ENCODE measurements at regions not wholly inside any gene's neighbourhood (a gene's known extent, or its start where the extent isn't known, plus 50 kb on each side); places are given as distances from the start of the nearest gene placed in this dataset.

DNA sequence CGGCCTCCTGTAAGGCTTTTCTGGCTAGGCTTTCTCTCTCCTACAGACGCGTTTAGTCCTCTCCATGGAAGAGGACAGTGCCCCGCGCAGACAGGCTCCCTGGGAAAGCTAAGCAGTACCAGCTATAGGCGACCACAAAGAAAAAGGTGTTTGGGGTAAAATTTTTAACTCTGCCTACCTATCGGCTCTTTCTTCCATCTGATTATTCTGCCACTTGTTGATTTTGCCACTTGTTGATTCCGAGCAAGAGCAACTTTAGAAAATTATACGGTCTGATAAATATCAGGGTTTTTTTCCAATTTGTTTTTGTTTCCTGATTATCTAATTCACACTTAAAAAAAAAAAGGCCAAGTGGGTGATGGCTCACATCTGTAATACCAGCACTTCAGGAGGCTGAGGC, 1600.5 kb upstream of the TENM3 start:
- TF ChIP-seq, protein P1, sequence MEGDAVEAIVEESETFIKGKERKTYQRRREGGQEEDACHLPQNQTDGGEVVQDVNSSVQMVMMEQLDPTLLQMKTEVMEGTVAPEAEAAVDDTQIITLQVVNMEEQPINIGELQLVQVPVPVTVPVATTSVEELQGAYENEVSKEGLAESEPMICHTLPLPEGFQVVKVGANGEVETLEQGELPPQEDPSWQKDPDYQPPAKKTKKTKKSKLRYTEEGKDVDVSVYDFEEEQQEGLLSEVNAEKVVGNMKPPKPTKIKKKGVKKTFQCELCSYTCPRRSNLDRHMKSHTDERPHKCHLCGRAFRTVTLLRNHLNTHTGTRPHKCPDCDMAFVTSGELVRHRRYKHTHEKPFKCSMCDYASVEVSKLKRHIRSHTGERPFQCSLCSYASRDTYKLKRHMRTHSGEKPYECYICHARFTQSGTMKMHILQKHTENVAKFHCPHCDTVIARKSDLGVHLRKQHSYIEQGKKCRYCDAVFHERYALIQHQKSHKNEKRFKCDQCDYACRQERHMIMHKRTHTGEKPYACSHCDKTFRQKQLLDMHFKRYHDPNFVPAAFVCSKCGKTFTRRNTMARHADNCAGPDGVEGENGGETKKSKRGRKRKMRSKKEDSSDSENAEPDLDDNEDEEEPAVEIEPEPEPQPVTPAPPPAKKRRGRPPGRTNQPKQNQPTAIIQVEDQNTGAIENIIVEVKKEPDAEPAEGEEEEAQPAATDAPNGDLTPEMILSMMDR (conservative IDR thresholded peaks at IDR 0.05; ENCODE audit: low read length) = no peak
- no peak overlapping the region for H3K4me3 ChIP-seq (ENCODE audit: low read length)
- DNase-seq (ENCODE audit: low read depth) = no peak

DNA sequence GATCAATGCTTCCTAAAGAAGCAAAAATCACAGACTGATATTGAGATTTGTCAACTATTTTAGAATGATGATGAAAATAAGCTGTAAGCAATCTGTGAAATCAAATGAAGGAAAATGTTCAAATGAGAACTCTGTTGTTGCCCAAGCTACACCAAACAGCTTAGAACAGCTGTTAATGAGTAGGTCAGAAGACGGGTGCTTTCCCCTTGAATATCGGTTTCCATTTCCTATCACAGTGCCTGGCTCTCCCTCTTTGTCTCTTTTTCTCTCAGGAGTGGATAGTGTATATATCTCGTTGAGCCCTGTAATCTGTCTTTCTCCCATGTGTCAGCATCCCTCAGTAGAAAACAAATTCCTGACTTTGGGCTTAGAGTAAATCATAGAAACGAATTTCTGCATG, 1592.9 kb upstream of the TENM3 start:
- H3K4me3 ChIP-seq (ENCODE audit: low read length) = no peak overlapping the region
- TF ChIP-seq, protein P1 (conservative IDR thresholded peaks at IDR 0.05; ENCODE audit: low read length) = no peak
- no peak for DNase-seq (ENCODE audit: low read depth)

DNA sequence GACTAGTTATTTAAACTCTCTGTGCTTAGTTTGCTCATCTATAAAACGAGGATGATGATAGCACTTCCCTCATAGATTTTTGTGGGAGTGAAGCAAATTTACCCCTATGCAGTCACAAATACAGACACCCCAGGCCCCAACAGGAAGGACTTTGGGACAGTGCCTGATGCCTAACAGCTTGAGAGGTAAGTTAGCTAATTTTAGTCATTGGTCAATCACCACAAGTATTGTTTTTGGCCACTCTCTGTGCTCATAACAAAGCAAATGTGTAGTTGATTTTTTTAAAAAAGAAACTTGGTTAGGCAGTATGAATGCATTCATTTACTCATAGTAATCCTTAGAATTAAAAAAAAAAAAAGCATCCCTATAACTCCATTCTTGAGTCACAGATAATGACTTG, 1590.7 kb upstream of the TENM3 start:
- no peak overlapping the region for H3K4me3 ChIP-seq (ENCODE audit: low read length)
- no peak for DNase-seq (ENCODE audit: low read depth)
- TF ChIP-seq, protein P1 (conservative IDR thresholded peaks at IDR 0.05; ENCODE audit: low read length) = no peak

DNA sequence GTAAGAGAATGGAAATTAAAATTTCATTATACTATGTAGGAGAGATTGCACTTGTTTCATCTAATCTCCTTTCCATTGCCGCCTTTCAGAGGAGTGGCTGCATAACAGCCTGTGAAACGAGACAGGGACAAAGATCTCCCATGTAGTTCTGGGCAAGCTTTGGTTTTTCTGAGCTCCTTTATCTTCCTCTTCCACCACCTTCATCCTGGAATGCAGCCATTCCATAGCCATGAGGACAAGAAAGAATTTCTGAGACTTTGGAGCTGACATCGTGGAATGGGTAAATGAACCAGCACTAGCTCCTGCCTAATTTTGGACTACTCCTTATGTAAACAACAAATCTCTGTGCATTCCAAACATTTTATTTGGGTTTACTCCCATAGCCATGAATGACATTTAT, 1587.3 kb upstream of the TENM3 start:
- no peak overlapping the region for H3K4me3 ChIP-seq (ENCODE audit: low read length)
- TF ChIP-seq, protein P1 (conservative IDR thresholded peaks at IDR 0.05; ENCODE audit: low read length) = no peak
- DNase-seq (ENCODE audit: low read depth) = no peak

DNA sequence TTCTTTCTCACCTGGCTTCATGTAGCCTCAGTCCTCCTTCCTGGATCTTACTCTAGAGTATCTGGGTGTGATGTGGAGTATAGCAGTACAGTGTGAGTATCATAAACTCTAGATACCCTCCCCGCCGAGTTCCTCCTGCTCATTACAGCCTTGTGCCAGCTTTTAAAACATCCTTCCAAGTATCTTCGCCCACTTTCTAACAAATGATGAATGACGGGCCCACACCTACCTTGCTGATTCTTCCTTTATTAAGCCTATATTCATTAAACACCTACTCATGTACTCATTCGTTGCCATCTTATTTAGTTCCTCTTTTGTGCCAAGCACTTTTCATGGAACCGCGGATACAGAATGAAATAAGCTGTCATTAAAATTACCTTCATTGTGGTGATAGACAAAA, 1585.3 kb upstream of the TENM3 start:
- no peak overlapping the region for H3K4me3 ChIP-seq (ENCODE audit: low read length)
- TF ChIP-seq, protein P1 (conservative IDR thresholded peaks at IDR 0.05; ENCODE audit: low read length) = no peak
- DNase-seq (ENCODE audit: low read depth) = no peak

DNA sequence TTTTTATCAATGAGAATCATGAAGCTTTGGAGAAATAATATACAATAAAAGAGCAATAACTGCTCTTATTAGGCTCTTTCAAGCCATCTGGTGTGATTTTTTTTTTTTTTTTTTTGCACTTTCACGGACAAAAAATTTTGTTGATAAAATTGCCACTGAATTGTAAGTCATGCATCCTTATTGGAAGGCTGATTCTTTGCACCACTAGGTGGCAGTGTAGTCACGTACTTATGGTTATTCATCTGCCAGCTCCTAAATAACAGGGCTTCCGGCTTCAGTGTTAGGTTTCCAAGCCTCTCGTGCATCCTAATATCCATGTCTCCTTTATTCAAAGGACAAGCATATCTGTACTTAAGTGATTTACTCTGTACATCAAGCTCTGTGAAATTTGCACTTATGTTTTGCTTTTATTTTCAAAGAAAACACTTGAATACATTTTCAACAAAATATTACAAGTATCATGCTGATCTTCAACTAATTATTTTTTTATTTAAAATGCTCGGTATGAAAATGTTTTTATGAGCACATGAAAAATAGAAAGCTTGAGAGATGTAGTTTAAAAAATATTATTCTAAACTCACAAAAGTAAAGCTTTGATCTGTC, 1578.3 kb upstream of the TENM3 start:
- TF ChIP-seq, protein P1 (conservative IDR thresholded peaks at IDR 0.05; ENCODE audit: low read length) = peak; percentile 87
- peak; percentile 84 for DNase-seq (ENCODE audit: low read depth)
- H3K4me3 ChIP-seq (ENCODE audit: low read length) = no peak overlapping the region

DNA sequence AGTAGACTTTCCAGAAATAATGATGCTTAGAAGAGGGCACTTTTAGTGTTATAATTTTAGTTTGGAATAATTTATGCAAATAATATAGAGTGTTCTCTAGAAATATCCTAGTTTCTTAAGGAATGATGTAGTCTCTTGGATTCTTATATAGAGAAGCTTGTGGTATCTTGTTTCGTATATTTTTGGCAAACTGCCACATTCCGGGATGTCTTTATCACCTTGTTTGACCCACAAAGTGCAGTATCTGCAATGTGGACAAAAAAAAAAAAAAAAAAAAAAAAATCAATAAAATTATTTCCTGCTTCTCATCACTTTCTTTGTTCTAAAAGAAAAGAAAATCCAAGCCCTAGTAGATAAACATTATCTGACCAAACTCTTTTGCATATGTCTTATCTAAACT, 1577.7 kb upstream of the TENM3 start:
- no peak for DNase-seq (ENCODE audit: low read depth)
- TF ChIP-seq, protein P1 (conservative IDR thresholded peaks at IDR 0.05; ENCODE audit: low read length) = no peak
- H3K4me3 ChIP-seq (ENCODE audit: low read length) = no peak overlapping the region
